KOPT-K1 (cell line): ENCODE measurements at regions not wholly inside any gene's neighbourhood (a gene's known extent, or its start where the extent isn't known, plus 50 kb on each side); places are given as distances from the start of the nearest gene placed in this dataset.
"Not testable (repeated sequence)": the region's sequence is repeated elsewhere in the genome, so short reads cannot be mapped to it uniquely, and the experiment has no call there.

Experiments used
- H3K27ac ChIP-seq: fragments of 200-600 bp; sonication (generic); 2 replicates; pipeline ENCODE4 v1.5.1; 2016; ENCODE audit warnings: antibody characterized with exemption, mild to moderate bottlenecking, low read depth, low read length; ENCODE audit not compliant: poor library complexity, severe bottlenecking
- H3K36me3 ChIP-seq: fragments of 200-600 bp; sonication (generic); 2 replicates; pipeline ENCODE4 v1.5.1; 2017; ENCODE audit warnings: antibody characterized with exemption, mild to moderate bottlenecking, low read length, moderate library complexity; ENCODE audit not compliant: insufficient read depth
- H3K9me3 ChIP-seq: fragments of 200-600 bp; sonication (generic); 2 replicates; pipeline ENCODE4 v1.5.1; 2017; ENCODE audit warnings: antibody characterized with exemption, low read length, mild to moderate bottlenecking; ENCODE audit not compliant: insufficient read depth, poor library complexity, severe bottlenecking

DNA sequence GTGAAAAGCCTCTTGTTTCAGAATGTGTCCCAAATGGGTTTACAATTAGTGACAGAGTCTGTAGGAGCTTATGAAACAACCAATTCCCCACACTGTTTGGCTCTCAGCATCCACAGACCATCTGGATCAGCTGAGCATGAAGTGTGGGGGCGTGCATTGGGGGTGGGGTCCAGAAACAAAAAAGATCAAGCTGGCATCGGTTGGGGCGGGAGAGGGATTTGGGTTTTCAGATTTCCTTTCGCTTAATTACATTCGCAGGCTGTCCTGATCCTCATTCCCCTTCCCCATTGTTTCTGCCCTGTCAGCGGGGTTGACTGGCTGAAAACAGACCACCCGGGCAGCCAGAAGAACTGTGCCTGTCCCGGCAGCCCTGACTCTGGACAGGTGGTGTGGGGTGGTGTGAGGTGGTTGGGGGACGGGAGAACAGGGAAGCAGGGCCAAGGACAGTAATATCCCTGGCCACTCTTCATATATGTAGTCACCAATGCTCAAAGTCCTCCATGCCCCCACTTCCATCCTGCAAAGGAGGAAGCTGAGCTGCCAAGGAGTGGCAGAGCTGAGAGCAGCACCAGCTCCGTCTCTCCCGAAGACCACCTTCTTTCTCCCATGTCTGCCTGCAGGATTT is 92.0 kb downstream of the IER5 start:
- no peak overlapping the region for H3K27ac ChIP-seq
- H3K36me3 ChIP-seq = no peaks in the 10 kb centered on the region
- no peaks in the 10 kb centered on the region for H3K9me3 ChIP-seq

DNA sequence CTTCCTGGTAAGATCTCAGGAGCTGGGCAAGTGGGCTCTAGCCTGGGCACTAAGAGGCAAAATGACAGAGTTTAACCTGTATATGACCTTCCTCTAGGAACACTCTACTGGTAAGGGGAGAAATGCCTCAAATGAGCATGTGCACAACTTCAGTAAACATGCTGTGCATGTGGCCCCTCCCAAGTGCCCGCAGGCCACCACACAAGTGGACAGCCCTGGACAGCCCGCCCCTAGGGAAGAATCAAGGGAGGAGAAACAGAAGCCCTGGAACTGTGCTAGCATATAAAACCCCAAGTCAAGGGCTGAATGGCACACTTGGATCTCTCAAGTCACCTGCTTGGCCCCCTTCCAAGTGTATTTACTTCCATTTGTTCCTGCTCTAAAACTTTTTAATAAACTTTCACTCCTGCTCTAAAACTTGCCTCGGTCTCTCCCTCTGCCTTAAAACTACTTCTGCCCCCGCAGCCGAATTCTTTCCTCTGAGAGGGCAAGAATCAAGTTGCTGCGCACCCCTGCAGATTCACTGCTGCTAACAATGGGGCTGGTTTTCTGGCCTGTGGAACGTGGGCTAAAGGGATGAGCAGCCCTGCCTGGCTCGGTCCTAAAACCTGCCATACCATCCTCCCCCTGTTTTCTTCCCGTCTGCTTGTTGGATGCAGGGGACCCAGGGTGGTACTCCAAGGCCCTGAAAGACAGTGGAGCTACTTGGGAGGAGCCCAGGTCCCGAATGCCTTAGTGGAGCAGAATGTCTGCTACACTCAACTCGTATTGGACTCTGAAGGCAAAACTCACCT is 93.5 kb downstream of the IER5 start:
- Histone ChIP-seq H3K9me3 (no peaks in the 10 kb centered on the region), H3K27ac (no peak overlapping the region), H3K36me3 (no peaks in the 10 kb centered on the region)

DNA sequence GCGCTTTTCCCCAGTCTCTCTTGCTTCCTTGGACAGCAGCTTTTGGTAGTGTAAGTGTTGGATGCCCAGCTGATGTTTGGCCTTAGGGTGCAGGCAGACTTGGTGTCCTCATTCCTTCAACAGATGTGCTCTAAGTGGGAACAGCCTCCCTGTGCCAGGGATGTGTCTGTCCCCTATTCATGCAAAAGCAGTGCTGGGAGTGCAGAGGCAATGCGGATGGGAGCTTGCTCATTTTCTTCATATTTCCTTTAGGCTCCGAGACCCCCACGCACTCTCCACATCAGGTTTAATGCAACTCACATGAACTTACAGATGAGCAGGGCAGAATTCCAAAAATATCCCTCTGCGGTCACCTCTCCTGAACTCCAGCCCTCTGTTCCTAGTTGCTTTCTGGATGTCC is 96.1 kb downstream of the IER5 start:
- Histone ChIP-seq H3K36me3 (no peaks in the 10 kb centered on the region), H3K27ac (no peak overlapping the region), H3K9me3 (no peaks in the 10 kb centered on the region)

DNA sequence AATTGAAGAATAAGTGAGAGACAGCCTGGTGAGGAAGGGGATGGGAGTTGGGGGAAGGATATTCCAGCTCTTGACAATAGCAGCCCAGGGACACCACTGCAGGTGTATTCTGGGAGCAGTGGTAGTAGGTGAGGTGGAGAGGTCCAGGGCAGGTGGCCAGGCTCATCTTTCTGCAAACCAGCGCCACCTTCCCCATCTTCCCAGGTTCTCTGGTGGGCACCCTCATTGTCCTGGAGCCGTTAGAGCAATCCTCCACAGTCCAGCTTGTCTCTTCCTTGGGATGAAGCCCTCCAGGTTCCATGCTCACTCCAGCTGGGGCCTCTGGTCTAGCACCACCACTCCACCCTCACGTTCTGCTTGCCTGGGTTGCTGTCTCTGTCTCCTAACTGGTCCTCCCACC is 97.0 kb downstream of the IER5 start:
- Histone ChIP-seq H3K27ac (no peak overlapping the region), H3K9me3 (no peaks in the 10 kb centered on the region), H3K36me3 (no peaks in the 10 kb centered on the region)

DNA sequence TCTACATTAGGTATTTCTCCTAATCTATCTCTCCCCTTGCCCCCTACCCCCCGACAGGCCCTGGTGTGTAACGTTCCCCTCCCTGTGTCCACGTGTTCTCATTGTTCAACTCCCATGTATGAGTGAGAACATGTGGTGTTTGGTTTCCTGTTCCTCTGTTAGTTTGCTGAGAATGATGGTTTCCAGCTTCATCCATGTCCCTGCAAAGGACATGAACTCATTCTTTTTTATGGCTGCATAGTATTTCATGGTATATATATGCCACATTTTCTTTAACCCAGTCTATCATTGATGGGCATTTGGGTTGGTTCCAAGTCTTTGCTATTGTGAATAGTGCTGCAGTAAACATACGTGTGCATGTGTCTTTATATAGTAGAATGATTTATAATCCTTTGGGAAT is 97.6 kb downstream of the IER5 start:
- not testable (repeated sequence) for H3K9me3 ChIP-seq, H3K36me3 ChIP-seq, H3K27ac ChIP-seq

DNA sequence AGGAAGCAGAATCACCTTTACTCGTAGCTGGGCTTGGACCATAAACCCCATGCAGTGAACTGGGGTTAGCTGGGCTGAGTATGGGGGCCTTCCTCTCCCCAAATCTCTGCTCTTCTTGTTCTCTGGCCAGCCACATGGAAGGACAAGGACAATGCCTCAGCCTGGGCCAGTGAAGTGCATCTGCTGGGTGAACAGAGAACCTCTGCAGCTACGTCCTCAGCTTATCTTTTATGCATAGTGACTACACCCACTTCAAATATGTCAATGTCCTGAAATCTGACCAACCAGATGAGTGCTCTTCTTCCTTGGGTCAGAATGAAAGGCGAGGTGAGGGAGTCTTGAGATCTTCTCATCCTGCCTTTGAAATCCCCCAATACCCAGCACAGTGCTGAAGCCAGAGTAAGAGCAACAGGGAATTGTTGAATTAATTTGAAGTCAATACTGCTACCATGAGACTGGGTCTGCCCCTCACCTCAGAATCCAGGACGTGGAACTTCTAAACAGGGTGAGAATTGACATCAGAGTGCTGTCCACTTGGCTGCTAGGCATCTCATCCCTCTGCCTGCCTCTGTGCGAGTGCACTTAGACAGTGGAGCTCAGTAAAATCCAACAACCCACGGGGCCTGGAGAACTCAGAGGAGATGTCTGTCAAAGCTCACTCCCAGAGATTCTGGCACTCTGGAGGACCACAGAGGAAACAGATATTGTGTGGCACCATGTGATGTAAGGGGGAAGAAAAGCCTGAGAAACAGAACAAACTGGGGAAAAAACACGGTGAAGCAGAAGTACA is 99.0 kb downstream of the IER5 start:
- H3K9me3 ChIP-seq = no peaks in the 10 kb centered on the region
- no peaks in the 10 kb centered on the region for H3K36me3 ChIP-seq
- no peak overlapping the region for H3K27ac ChIP-seq

DNA sequence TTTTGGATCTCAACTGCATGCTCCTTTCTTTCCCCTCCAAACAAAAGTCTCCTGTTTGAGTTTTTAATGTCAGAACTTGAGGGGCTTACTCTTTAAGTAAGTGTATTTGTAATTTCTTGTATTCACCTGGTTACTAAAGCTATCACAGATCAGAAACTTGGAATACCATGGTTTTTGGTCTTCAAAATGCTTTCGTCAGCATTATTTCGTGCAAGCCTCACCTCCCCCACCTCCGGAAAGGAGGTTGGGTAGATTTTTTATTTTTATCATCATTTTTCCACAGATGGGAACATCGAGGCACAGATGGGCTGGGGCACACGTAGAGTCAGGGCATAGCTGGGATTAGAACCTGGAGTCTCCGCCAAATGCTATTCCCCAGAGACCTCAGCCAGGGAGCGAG is 100.7 kb downstream of the IER5 start:
- Histone ChIP-seq H3K9me3 (no peaks in the 10 kb centered on the region), H3K36me3 (no peaks in the 10 kb centered on the region), H3K27ac (no peak overlapping the region)

DNA sequence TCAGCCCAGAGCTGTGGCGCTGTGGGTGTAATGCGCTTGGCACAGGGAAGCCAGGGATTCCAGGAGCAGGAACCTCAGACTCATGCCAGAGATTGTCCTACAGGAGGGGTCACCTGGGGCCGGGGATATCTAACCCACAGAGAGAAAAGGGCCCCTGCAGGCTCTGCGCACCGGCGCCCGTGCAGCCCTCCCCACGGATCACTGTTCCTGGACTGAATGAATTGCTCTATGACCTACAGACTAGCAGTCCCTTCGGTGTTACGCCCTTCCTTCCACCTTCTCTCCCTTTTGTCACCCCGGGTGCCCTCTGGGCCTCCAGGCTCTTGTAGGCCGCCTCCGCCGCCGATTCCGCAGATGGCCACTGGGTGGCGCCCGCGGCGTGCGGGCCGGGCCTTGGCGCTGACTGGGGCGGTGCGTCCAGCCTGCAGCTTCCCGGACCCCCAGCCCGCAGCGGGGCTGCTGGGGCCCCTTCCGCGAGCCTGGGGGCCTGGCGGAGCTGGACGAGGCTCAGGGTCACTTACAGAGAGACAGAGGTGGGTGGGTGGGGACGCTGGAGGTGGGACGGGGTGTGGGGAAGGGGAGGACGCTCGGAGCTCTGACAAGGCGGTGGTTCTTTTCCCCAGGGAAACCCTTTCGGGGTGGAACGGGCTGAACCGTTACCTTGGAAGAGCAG is 101.3 kb downstream of the IER5 start:
- Histone ChIP-seq H3K36me3 (no peaks in the 10 kb centered on the region), H3K27ac (no peak overlapping the region), H3K9me3 (no peaks in the 10 kb centered on the region)

DNA sequence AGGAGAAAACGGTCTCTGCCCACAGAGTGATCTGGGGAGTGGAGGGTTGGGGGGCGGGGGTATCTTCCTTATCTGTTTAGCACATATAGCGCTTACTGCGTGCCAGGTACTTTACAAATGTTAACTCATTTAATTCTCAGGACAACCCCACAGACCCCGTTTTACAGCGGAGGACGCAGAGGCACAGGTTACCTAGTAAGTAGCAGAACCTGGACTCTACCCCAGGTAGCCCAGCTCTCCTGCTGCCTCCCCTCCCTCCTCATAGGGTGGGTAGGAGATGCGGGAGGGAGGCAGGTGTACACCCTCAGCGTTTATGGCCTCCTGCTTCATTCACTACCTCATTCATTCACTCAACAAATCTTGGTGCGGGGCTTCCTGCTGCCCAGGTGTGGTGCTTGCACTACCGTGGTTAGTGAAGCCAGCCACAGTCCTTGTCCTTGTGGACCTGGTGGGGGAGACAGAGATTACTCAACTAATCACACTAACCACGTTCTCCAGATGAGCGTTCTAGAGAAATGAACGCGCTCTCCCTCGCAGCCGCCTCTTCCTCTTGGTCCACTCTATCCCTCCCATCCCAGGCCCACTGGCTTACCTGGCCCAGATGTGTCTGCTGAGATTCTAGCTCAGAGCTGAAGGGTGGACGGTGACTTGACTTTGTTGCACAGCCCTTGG is 102.0 kb downstream of the IER5 start:
- H3K27ac ChIP-seq = no peak overlapping the region
- H3K36me3 ChIP-seq = no peaks in the 10 kb centered on the region
- no peaks in the 10 kb centered on the region for H3K9me3 ChIP-seq

DNA sequence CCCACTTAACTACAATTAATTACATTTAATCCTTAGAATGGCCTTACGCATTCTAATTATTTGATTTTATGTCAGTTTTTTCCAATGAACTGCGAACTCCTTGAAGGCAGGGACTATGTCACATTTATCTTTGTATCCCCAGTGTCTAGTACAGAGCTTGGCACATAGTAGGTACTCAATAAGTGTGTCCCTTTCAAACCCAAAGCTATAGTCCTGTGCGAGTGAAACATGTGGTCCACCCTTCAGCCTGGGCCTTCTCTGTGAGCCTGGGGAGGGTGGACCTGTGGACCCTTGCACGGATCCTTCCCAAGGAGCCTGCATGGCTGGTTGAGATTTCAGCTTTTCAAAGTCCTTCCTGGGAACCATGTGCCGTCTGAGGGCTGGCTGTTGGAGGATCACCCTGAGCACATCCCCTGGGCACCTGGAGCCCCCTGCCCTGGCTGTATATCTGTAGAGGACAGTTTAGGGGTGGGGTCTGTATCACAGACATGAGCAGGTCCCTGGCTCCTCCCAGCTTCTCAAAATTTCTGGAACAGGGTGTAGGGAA is 103.1 kb downstream of the IER5 start:
- Histone ChIP-seq H3K9me3 (no peaks in the 10 kb centered on the region), H3K27ac (no peak overlapping the region), H3K36me3 (no peaks in the 10 kb centered on the region)

DNA sequence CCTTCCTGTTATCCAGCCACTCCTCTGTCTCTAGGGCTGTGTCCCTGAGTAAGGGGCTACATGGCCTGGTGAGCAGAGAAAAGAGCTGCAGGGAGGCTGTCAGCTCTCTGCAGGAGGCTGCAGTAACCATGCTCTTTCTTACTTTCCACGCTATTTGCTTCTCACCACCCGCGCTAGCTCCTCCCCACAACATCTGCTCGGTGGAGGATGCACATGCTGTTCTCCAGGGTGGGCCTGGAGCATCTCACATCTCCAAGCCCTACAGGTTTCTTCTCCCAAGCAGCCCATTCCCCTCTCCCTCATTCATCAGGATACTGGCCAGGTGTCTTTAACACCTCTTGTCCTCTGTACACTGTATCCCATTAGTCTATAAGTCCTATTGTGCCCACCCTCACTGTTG is 103.8 kb downstream of the IER5 start:
- no peaks in the 10 kb centered on the region for H3K9me3 ChIP-seq
- H3K36me3 ChIP-seq = no peaks in the 10 kb centered on the region
- no peak overlapping the region for H3K27ac ChIP-seq

DNA sequence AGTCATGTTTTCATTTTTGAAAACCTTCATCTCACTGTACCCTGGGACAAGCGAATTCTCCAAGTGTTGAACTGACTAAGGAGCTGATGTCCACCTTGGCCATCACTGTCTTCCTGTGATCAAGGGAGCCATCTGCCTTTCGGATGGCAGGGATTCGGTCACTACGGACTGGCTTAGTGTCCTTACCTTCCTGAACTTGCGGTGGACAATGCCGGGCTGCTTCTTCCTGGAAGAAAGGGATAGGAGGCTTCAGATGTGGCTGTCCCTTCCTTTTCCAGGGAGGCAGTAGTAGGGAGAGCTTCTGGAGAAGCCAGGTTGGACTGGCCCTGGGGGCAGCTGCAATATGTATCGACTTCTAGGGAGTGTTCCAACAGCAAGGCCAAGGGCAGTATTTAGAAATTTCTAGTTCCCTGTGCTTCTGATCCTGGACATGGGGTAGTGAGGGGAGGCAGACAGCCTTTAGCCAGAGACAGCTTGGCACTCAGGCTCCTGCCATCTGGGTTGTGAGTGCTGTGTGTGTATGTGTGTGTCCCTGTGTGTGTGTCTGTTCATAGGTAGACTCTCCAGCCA is 114.6 kb downstream of the IER5 start:
- Histone ChIP-seq H3K27ac (no peak overlapping the region), H3K36me3 (no peaks in the 10 kb centered on the region), H3K9me3 (no peaks in the 10 kb centered on the region)

DNA sequence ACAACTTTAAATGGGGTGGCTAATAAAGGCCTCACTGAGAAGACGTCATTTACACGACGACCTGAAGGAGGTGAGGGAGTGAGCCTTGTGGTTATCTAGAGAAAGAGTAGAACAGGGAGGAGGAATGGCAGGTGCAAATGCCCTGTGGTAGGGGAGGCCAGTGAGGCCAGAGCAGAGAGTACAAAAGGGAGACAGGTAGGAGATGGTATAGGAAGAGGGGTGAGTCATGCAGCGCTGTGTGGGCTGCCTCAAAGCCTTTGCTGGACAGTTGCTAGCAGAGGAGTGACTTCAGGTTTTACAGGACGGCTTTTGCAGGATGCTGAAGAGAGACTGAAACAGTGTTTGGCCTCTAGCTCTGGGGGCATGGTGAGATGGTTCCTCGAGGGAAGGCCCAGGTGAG is 116.0 kb downstream of the IER5 start:
- no peak overlapping the region for H3K27ac ChIP-seq
- no peaks in the 10 kb centered on the region for H3K9me3 ChIP-seq

DNA sequence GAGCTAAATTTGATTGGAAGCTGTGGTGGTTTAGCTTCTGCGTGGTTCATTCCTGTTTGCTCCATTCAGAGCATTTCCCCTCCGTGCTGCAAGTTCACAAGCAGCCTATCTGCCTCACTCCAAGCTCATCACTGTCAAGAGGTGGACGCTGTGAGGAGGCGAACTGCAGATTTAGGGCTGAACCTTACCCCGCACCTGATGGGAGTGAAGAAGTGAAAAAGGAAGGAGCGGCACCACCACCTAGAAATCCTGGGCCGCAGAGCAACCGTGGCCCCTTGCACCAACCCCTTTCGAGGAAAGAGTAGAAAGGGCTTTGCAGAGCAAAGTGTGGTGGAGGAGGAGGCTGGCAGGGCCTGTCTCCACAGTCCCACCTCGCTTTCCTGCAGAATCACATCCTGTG is 117.4 kb downstream of the IER5 start:
- Histone ChIP-seq H3K36me3 (no peaks in the 10 kb centered on the region), H3K27ac (no peak overlapping the region), H3K9me3 (no peaks in the 10 kb centered on the region)

More for the DNA sequence above, 116.0 kb downstream of the IER5 start:
- no peaks in the 10 kb centered on the region for H3K36me3 ChIP-seq
